ENCODE measurements at regions not wholly inside any gene's neighbourhood (a gene's known extent, or its start where the extent isn't known, plus 50 kb on each side); places are given as distances from the start of the nearest gene placed in this dataset.

GRCh38 chr10:44832595-44833390, 78.3 kb upstream of the TMEM72 start:
- Mint-ChIP-seq H3K27me3 (no peaks in the 10 kb centered on the region), H3K9me3 (no peaks in the 10 kb centered on the region), H3K36me3 (no peaks in the 10 kb centered on the region), H3K4me3 (no peak overlapping the region), H3K27ac (no peak overlapping the region), H3K4me1 (no peaks in the 10 kb centered on the region)
- ATAC-seq (ENCODE audit: low read depth in 2 of 2) (no peak), DNase-seq (no peak)
- no peaks in the 10 kb centered on the region for H3K9me3 ChIP-seq (ENCODE audit: control insufficient read depth in 2 of 2, low read length in 2 of 2)
- H3K36me3 ChIP-seq (ENCODE audit: control insufficient read depth, insufficient read depth, low read length) = no peaks in the 10 kb centered on the region
- no peaks in the 10 kb centered on the region for H3K4me1 ChIP-seq (ENCODE audit: control insufficient read depth, insufficient read depth, low read length, poor library complexity, severe bottlenecking)
- no peaks in the 10 kb centered on the region for H3K27me3 ChIP-seq (ENCODE audit: control insufficient read depth, insufficient read depth, low read length)
- no peak overlapping the region for H3K27ac ChIP-seq (ENCODE audit: insufficient read depth, low read length, poor library complexity, severe bottlenecking)
- no peak overlapping the region for H3K4me3 ChIP-seq (ENCODE audit: low read depth, low read length)

GRCh38 chr10:44834131-44834530, 77.0 kb upstream of the TMEM72 start:
- H3K36me3 ChIP-seq (ENCODE audit: control insufficient read depth, insufficient read depth, low read length) = no peaks in the 10 kb centered on the region
- ATAC-seq (ENCODE audit: low read depth in 2 of 2) (no peak), DNase-seq (no peak)
- Mint-ChIP-seq H3K27ac (no peak overlapping the region), H3K4me3 (no peak overlapping the region), H3K36me3 (no peaks in the 10 kb centered on the region), H3K4me1 (no peaks in the 10 kb centered on the region), H3K27me3 (no peaks in the 10 kb centered on the region), H3K9me3 (no peaks in the 10 kb centered on the region)
- no peaks in the 10 kb centered on the region for H3K4me1 ChIP-seq (ENCODE audit: control insufficient read depth, insufficient read depth, low read length, poor library complexity, severe bottlenecking)
- no peaks in the 10 kb centered on the region for H3K27me3 ChIP-seq (ENCODE audit: control insufficient read depth, insufficient read depth, low read length)
- H3K27ac ChIP-seq (ENCODE audit: insufficient read depth, low read length, poor library complexity, severe bottlenecking) = no peak overlapping the region
- no peaks in the 10 kb centered on the region for H3K9me3 ChIP-seq (ENCODE audit: control insufficient read depth in 2 of 2, low read length in 2 of 2)
- no peak overlapping the region for H3K4me3 ChIP-seq (ENCODE audit: low read depth, low read length)

- Histone ChIP-seq H3K27me3 (ENCODE audit: control insufficient read depth, insufficient read depth, low read length) (no peaks in the 10 kb centered on the region), H3K27ac (ENCODE audit: insufficient read depth, low read length, poor library complexity, severe bottlenecking) (no peak overlapping the region), H3K9me3 (ENCODE audit: control insufficient read depth in 2 of 2, low read length in 2 of 2) (no peaks in the 10 kb centered on the region), H3K4me1 (ENCODE audit: control insufficient read depth, insufficient read depth, low read length, poor library complexity, severe bottlenecking) (no peaks in the 10 kb centered on the region), H3K4me3 (ENCODE audit: low read depth, low read length) (no peak overlapping the region), H3K36me3 (ENCODE audit: control insufficient read depth, insufficient read depth, low read length) (no peaks in the 10 kb centered on the region)
- Mint-ChIP-seq H3K36me3 (no peaks in the 10 kb centered on the region), H3K27ac (no peak overlapping the region), H3K9me3 (no peaks in the 10 kb centered on the region), H3K4me1 (no peaks in the 10 kb centered on the region), H3K4me3 (no peak overlapping the region), H3K27me3 (no peaks in the 10 kb centered on the region)
- ATAC-seq (ENCODE audit: low read depth in 2 of 2) (no peak), DNase-seq (no peak)
Measured at GRCh38 chr10:44835300-44835699, 75.8 kb upstream of the TMEM72 start.

GRCh38 chr10:44843484-44843883, 67.7 kb upstream of the TMEM72 start:
- Mint-ChIP-seq H3K4me1 (no peaks in the 10 kb centered on the region), H3K4me3 (no peak overlapping the region), H3K27ac (no peak overlapping the region), H3K36me3 (no peaks in the 10 kb centered on the region), H3K27me3 (peaks cover 10% of the 10 kb centered on the region), H3K9me3 (peaks cover 0 to under 1% (median 0%) of the 10 kb centered on the region in 7 donors)
- no peak for DNase-seq
- no peaks in the 10 kb centered on the region for H3K36me3 ChIP-seq (ENCODE audit: control insufficient read depth, insufficient read depth, low read length)
- no peak overlapping the region for H3K27ac ChIP-seq (ENCODE audit: insufficient read depth, low read length, poor library complexity, severe bottlenecking)
- no peaks in the 10 kb centered on the region for H3K4me1 ChIP-seq (ENCODE audit: control insufficient read depth, insufficient read depth, low read length, poor library complexity, severe bottlenecking)
- no peak overlapping the region for H3K4me3 ChIP-seq (ENCODE audit: low read depth, low read length)
- H3K9me3 ChIP-seq (ENCODE audit: control insufficient read depth in 2 of 2, low read length in 2 of 2) = no peaks in the 10 kb centered on the region
- no peak for ATAC-seq (ENCODE audit: low read depth in 2 of 2)
- H3K27me3 ChIP-seq (ENCODE audit: control insufficient read depth, insufficient read depth, low read length) = no peaks in the 10 kb centered on the region

GRCh38 chr10:44845361-44846175, 65.6 kb upstream of the TMEM72 start:
- no peaks in the 10 kb centered on the region for H3K27me3 ChIP-seq (ENCODE audit: control insufficient read depth, insufficient read depth, low read length)
- H3K4me1 ChIP-seq (ENCODE audit: control insufficient read depth, insufficient read depth, low read length, poor library complexity, severe bottlenecking) = no peaks in the 10 kb centered on the region
- H3K4me3 Mint-ChIP-seq = no peak overlapping the region
- peaks cover 0 to 1% (median 0%) of the 10 kb centered on the region in 7 donors for H3K9me3 Mint-ChIP-seq
- H3K4me1 Mint-ChIP-seq = no peaks in the 10 kb centered on the region
- H3K9me3 ChIP-seq (ENCODE audit: control insufficient read depth in 2 of 2, low read length in 2 of 2) = no peaks in the 10 kb centered on the region
- no peak overlapping the region for H3K27ac ChIP-seq (ENCODE audit: insufficient read depth, low read length, poor library complexity, severe bottlenecking)
- ATAC-seq (ENCODE audit: low read depth in 2 of 2) (no peak), DNase-seq (no peak)
- H3K4me3 ChIP-seq (ENCODE audit: low read depth, low read length) = no peak overlapping the region
- H3K36me3 ChIP-seq (ENCODE audit: control insufficient read depth, insufficient read depth, low read length) = no peaks in the 10 kb centered on the region
- H3K36me3 Mint-ChIP-seq = no peaks in the 10 kb centered on the region
- peaks cover 9% of the 10 kb centered on the region for H3K27me3 Mint-ChIP-seq
- H3K27ac Mint-ChIP-seq = no peak overlapping the region

- Mint-ChIP-seq H3K4me1 (no peaks in the 10 kb centered on the region), H3K4me3 (no peak overlapping the region), H3K36me3 (no peaks in the 10 kb centered on the region), H3K27ac (no peak overlapping the region), H3K9me3 (peaks cover 0 to 1% (median 0%) of the 10 kb centered on the region in 7 donors), H3K27me3 (no peaks in the 10 kb centered on the region)
- Histone ChIP-seq H3K27ac (ENCODE audit: insufficient read depth, low read length, poor library complexity, severe bottlenecking) (no peak overlapping the region), H3K36me3 (ENCODE audit: control insufficient read depth, insufficient read depth, low read length) (no peaks in the 10 kb centered on the region), H3K9me3 (ENCODE audit: control insufficient read depth in 2 of 2, low read length in 2 of 2) (no peaks in the 10 kb centered on the region), H3K4me1 (ENCODE audit: control insufficient read depth, insufficient read depth, low read length, poor library complexity, severe bottlenecking) (no peaks in the 10 kb centered on the region), H3K4me3 (ENCODE audit: low read depth, low read length) (no peak overlapping the region), H3K27me3 (ENCODE audit: control insufficient read depth, insufficient read depth, low read length) (no peaks in the 10 kb centered on the region)
- ATAC-seq (ENCODE audit: low read depth in 2 of 2) = no peak
- no peak for DNase-seq
Measured at GRCh38 chr10:44847110-44847509, 64.0 kb upstream of the TMEM72 start.

GRCh38 chr10:44848211-44848610, 62.9 kb upstream of the TMEM72 start:
- H3K27ac ChIP-seq (ENCODE audit: insufficient read depth, low read length, poor library complexity, severe bottlenecking) = no peak overlapping the region
- no peaks in the 10 kb centered on the region for H3K4me1 Mint-ChIP-seq
- H3K9me3 ChIP-seq (ENCODE audit: control insufficient read depth in 2 of 2, low read length in 2 of 2) = no peaks in the 10 kb centered on the region
- no peak overlapping the region for H3K27ac Mint-ChIP-seq
- ATAC-seq (ENCODE audit: low read depth in 2 of 2) (no peak), DNase-seq (no peak)
- H3K4me3 Mint-ChIP-seq = no peak overlapping the region
- no peaks in the 10 kb centered on the region for H3K36me3 ChIP-seq (ENCODE audit: control insufficient read depth, insufficient read depth, low read length)
- no peaks in the 10 kb centered on the region for H3K27me3 ChIP-seq (ENCODE audit: control insufficient read depth, insufficient read depth, low read length)
- H3K4me3 ChIP-seq (ENCODE audit: low read depth, low read length) = no peak overlapping the region
- no peaks in the 10 kb centered on the region for H3K27me3 Mint-ChIP-seq
- H3K4me1 ChIP-seq (ENCODE audit: control insufficient read depth, insufficient read depth, low read length, poor library complexity, severe bottlenecking) = no peaks in the 10 kb centered on the region
- peaks cover 0 to 1% (median 0%) of the 10 kb centered on the region in 7 donors for H3K9me3 Mint-ChIP-seq
- H3K36me3 Mint-ChIP-seq = no peaks in the 10 kb centered on the region

All from CD4-positive, CD25-positive, alpha-beta regulatory T cell (primary cell).